ENCODE measurements at regions not wholly inside any gene's neighbourhood (a gene's known extent, or its start where the extent isn't known, plus 50 kb on each side); places are given as distances from the start of the nearest gene placed in this dataset.
A peak's percentile ranks its signal among the peaks of the same experiment; 100 is the strongest.

DNA sequence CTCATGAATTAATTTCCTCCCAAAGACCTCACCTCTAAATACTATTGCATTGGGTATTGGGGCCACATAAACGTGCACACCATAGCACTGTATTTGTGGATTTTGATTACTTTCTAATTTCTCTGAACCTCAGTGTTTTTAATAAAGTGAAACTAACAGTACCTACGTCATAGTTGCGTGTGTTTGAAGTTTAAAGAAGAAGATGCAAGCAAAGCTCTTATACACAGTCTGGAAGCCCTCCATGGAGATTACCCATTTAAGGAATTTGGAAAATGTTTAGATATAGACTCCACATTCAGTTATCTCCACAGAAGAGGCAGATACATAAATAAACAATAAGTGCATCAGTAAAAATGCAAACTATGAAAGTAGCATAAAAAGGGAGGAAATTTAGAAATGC is 581.1 kb upstream of the GBE1 start:
- Histone ChIP-seq H3K27ac (ENCODE audit: low read depth, low read length) (no peak overlapping the region), H2AFZ (ENCODE audit: low read depth, low read length, severe bottlenecking) (peak overlapping the region; percentile 25), H3K79me2 (ENCODE audit: insufficient read depth, low read length) (no peaks in the 10 kb centered on the region), H3K36me3 (ENCODE audit: low read length) (no peaks in the 10 kb centered on the region), H3K27me3 (ENCODE audit: low read length) (no peaks in the 10 kb centered on the region), H3K9me2 (replicated peaks; ENCODE audit: insufficient read depth, low read length) (no peaks in the 10 kb centered on the region), H3K4me3 (ENCODE audit: insufficient read depth, low read length, poor library complexity, severe bottlenecking) (no peak overlapping the region), H3K9ac (ENCODE audit: low read length) (no peak overlapping the region), H3K4me2 (ENCODE audit: low read depth, low read length, poor library complexity, severe bottlenecking) (no peak overlapping the region), H3K9me3 (ENCODE audit: insufficient read depth, low read length) (no peaks in the 10 kb centered on the region), H3F3A (ENCODE audit: insufficient read depth) (no peaks in the 10 kb centered on the region), H4K20me1 (ENCODE audit: low read depth, low read length) (no peaks in the 10 kb centered on the region)
- TF ChIP-seq CTCF (IDR thresholded peaks at IDR 0.05; ENCODE audit: insufficient read depth, low read length, poor library complexity, severe bottlenecking) (no peak), EZH2phosphoT487 (conservative IDR thresholded peaks at IDR 0.05; ENCODE audit: low read length) (no peak)

GRCh38 chr3:82329300-82329699 is 567.9 kb upstream of the GBE1 start:
- Histone ChIP-seq H2AFZ (ENCODE audit: low read depth, low read length, severe bottlenecking) (no peak overlapping the region), H4K20me1 (ENCODE audit: low read depth, low read length) (no peaks in the 10 kb centered on the region), H3K9me2 (replicated peaks; ENCODE audit: insufficient read depth, low read length) (no peaks in the 10 kb centered on the region), H3K79me2 (ENCODE audit: insufficient read depth, low read length) (no peaks in the 10 kb centered on the region), H3K9me3 (ENCODE audit: insufficient read depth, low read length) (no peaks in the 10 kb centered on the region), H3K36me3 (ENCODE audit: low read length) (no peaks in the 10 kb centered on the region), H3F3A (ENCODE audit: insufficient read depth) (no peaks in the 10 kb centered on the region), H3K4me3 (ENCODE audit: insufficient read depth, low read length, poor library complexity, severe bottlenecking) (no peak overlapping the region), H3K27me3 (ENCODE audit: low read length) (no peaks in the 10 kb centered on the region), H3K27ac (ENCODE audit: low read depth, low read length) (no peak overlapping the region), H3K9ac (ENCODE audit: low read length) (no peak overlapping the region), H3K4me2 (ENCODE audit: low read depth, low read length, poor library complexity, severe bottlenecking) (no peak overlapping the region)
- no peak for TF ChIP-seq EZH2phosphoT487 (conservative IDR thresholded peaks at IDR 0.05; ENCODE audit: low read length)
- peak; percentile 18 for TF ChIP-seq CTCF (IDR thresholded peaks at IDR 0.05; ENCODE audit: insufficient read depth, low read length, poor library complexity, severe bottlenecking)

GRCh38 chr3:82311901-82312300 is 550.5 kb upstream of the GBE1 start:
- H3K79me2 ChIP-seq (ENCODE audit: insufficient read depth, low read length), result no peaks in the 10 kb centered on the region
- no peak for TF ChIP-seq EZH2phosphoT487 (conservative IDR thresholded peaks at IDR 0.05; ENCODE audit: low read length)
- TF ChIP-seq CTCF (IDR thresholded peaks at IDR 0.05; ENCODE audit: insufficient read depth, low read length, poor library complexity, severe bottlenecking), result no peak
- no peak overlapping the region for H2AFZ ChIP-seq (ENCODE audit: low read depth, low read length, severe bottlenecking)
- no peaks in the 10 kb centered on the region for H3K36me3 ChIP-seq (ENCODE audit: low read length)
- H3K9me2 ChIP-seq (replicated peaks; ENCODE audit: insufficient read depth, low read length), result no peaks in the 10 kb centered on the region
- H3K4me3 ChIP-seq (ENCODE audit: insufficient read depth, low read length, poor library complexity, severe bottlenecking), result no peak overlapping the region
- H3K4me2 ChIP-seq (ENCODE audit: low read depth, low read length, poor library complexity, severe bottlenecking), result no peak overlapping the region
- no peak overlapping the region for H3K9ac ChIP-seq (ENCODE audit: low read length)
- H4K20me1 ChIP-seq (ENCODE audit: low read depth, low read length), result no peaks in the 10 kb centered on the region
- H3K9me3 ChIP-seq (ENCODE audit: insufficient read depth, low read length), result no peaks in the 10 kb centered on the region
- no peak overlapping the region for H3K27ac ChIP-seq (ENCODE audit: low read depth, low read length)
- 0 out of 2 replicates have a peak, but pooled peaks cover 3% of the 10 kb centered on the region for H3F3A ChIP-seq (ENCODE audit: insufficient read depth)
- H3K27me3 ChIP-seq (ENCODE audit: low read length), result no peaks in the 10 kb centered on the region

Measured in SU-DHL-6 (cell line).